NCI-H2029 treated with DMSO at 0.1 percent for 48 hours (cell line): ENCODE measurements at regions not wholly inside any gene's neighbourhood (a gene's known extent, or its start where the extent isn't known, plus 50 kb on each side); places are given as distances from the start of the nearest gene placed in this dataset.
"Not testable (repeated sequence)": the region's sequence is repeated elsewhere in the genome, so short reads cannot be mapped to it uniquely, and the experiment has no call there.

Experiments
- DNase-seq: peaks from one replicate; lab custom pipeline; 2025; lab: John Stamatoyannopoulos, UW

DNA sequence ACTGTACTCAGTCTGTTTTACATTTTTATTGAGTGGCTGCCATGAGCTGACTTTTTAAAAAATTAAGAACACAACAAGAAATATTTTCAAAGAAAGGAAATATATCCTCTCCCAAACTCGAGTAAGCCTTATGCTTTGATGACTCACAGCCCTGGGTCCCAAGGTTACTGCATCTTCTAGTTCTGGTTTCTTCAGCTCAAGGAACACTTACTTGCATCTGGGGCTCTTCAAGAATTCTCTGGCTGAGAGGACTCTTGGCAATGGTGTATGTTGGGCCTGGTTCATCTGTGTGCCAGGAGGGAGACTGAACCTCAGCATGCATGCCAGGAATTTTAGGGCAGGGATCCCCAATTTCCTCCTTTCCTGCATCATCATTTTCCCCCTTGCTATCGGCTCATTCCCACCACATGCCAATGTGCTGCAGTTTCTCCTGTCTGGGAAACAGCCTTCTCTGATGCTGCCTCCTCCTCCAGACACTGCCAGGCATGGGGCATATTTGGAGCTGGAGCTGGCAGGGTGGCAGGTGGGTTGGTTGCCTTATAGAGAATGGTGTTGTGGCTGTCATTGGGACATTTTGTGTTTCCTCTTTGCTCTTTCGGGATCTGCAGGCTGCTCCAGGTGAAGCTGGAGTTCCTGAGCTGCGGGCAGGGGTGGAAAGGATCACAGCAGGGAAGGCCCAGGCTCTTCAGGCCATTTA lies 192.2 kb upstream of the HS6ST1 start:
- no peak for DNase-seq

DNA sequence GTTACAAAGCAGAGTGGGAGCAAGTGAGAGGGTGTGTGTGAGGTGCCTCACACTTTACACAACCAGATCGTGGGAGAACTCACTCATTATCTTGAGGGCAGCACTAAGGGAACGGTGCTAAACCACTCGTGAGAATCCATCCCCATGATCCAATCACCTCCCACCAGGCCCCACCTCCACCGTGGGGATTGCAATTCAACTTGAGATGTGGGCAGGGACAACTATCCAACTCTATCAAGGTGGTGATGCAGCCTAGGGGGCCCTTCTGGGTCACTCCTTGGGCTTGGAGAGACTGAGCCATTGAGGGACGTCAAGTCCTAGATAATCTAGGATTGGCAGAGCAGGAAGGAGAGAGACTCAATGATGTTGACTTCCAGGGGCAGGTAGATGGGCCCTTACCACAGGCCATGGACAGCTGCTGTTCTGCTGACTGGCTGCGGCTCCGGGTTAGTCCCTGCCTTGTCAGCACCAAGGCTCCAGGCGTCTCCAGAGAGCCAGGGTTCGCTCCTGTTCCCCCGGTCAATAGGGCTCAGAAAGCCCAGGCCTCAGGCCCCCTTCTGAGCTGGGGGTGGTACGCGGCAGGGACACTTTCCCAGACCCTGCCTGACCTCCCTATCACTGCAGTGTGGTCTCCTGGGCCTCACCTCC lies 193.2 kb upstream of the HS6ST1 start:
- DNase-seq = no peak

DNA sequence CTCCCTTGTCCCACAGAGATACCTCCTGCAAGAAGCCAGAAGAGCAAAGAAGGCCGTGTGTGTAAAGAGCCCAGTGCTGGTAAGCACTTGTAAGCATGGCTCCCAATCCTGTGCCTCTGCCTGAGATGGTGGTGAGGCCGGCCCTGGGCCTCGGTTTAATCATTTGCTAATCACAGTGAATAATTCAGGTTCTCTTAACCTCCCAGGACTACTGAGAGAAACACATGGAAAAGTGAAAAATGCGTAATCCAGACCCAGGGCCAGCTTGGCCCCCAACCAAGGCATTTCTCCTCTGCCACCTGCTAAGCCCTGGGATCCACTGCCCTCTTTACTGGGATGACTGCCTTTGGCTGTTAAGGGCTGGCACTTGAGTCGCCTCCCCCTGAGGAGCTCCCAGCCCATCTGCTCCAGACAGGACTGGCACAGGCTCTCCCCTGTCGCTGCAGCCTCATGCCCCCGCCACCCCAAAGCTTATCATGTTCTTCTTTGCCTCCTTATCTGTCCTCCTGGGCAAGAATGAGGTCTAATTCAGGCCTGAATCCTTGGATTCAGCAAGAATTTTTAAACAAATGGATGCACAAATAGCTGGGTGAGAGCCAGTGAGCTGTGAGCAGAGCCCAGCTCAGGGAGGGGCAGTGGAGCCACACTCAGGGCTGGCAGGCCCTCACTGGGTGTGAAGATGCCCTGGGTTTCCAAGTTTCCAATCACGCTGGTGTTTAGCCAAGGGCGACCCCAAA lies 193.9 kb upstream of the HS6ST1 start:
- no peak for DNase-seq

DNA sequence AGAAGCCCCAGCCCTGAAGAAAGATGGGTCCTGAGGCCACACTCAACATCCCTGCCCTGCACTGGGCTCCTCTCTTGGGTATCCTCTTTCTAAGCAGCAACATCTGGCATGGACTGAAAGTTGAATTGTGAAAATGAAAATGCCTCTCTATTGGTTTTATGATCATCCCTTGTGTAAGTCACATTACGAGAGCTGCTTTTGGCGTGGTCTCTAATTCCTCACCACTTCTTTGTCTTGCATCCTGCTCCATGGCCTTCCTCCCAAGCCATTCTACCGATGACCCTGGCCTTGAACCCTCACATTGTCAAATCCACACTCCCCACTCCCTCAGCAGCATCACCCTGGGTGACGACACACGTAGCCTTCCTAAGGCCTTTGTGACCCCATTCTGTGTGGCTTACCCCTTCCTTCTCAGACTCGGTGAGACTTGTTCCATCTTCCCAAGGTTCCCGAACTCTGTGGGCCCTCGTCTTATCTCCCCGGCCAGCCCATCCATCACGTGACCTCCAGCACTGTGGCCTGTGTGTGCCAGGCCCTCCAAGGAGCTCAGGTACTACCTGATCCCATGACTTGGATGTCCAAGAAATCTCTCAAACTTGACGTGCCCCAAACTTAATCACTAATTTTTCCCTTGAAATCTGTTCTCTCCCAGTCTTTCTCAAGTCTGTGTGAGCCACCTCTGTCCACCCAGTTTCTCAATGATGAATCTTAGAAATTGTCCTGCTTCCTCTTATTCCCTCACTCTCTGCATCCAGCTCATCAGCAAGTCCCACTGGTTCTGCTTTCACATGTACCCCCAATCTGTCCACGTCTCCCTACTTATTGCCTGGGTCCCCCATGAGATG lies 194.7 kb upstream of the HS6ST1 start:
- no peak for DNase-seq

DNA sequence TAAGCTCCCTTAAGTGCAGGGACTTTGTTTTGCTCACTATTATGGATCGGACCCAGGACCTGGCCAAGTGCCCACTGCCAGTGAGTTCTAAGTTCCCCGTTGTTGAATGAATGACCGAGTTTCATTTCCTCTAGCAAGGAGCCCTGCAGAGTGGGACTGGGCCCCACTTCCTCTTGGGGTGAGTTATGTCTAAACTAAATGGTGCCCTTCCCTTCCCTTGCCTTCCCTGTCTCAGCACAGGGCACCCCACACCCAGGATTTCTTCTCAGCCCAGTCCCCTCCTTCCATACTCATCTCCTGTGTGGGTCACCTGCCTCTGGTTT lies 195.3 kb upstream of the HS6ST1 start:
- no peak for DNase-seq

DNA sequence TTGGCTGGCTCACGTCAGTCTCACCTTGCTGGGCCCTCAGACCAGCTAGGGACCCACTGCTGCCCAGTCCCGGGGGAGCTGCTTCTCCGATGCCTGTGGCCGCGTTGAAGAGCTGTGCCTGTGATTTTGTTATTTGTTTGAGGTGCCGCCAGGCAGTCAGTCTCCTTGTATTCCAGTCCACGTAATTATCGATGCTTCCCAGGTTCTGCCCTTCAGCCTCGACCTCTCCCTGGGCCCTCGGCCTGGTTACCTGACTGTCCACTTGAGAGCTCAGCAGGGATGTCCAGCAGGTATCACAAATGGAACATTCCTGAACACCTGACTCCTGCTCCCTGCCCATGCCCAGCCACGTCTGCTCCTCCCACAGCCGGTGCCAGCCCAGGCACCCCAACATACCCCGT lies 195.9 kb upstream of the HS6ST1 start:
- DNase-seq = no peak

DNA sequence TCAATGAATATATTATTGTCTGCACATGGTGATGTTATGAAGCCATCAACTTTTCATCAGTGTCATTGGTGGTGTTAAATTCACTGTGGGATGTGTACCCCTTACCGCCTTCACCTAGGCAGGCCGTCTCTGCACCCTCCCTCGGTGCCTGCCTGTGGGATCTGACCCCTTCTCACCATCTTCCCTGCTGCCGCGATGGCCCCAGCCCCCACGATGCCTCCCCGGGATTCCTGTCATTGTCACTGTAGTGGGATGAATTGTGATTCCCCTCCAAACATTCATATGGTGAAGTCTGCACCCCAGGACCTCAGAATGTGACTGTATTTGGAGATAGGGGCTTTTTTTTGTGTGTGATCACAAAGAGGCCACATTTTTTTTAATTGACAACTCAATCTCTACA lies 198.3 kb upstream of the HS6ST1 start:
- no peak for DNase-seq

DNA sequence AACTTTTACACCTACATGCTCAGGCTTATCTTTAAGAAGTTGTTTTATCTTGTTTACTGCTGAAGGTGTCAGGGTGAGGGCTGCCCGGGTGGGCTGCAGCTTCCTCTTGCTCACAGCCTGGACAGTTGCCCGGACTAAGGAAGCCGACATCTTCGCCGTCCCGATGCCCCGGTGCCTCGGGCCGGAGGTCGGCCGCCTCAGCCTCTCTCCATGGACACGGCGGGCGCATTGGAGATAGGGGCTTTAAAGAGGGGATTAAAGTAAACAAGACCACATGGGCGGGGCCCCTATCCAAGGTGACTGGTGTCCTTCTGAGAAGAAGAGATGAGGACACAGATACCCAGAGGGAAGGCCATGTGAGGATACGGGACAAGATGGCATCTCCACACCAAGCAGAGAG lies 200.4 kb upstream of the HS6ST1 start:
- not testable (repeated sequence) for DNase-seq

DNA sequence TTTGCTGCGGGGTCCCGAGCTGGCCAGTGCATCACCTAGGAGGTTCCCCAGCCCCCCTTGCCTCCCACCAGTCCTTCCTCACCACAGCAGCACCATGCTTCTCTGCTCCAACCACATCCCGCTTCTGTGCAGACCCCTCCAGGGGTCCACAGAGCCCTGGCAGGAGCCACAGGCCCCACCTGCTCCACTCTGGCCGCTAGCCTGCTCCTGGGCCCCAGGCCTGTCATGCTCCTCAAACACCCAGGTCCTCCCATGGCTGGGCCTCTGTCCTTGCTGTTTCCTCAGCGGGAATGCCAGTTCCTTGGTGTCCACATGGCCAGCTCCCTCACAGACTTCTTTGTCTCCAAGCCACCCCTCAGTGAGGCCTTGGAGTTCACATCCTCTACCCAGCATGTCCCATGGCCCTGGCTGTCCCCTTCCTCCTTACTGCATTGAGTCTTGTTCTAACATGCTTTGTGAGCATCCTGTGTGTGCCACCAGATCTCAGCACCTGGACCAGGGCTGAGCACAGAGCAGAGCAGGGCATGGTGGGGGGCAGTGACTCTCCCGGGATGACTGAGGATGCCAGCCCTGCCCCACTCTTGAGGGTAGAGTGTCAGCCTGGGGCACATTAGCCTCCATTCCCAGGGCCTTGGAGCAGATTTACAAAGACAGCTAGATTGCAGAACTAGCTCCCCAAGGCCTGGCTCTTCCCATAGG lies 201.0 kb upstream of the HS6ST1 start:
- DNase-seq = no peak

DNA sequence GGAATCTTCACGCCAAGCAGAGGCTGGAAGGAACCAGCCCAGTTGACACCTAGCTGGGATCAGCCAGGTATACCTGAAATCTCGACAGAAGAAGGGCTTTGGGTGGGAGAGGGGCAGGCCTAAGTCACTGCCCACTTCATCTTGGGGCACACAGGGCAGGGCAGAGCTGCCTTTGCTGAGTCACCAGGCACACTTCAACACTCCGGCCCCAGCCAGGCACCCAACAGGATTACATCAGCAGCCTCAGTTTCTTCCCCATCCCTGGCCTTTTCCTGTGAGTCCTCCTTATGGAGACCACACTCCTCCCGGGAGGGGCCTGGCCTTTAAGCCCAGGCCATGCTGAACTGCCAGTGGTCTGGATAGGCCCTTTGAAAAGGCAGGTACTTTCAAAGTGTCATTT lies 201.7 kb upstream of the HS6ST1 start:
- DNase-seq = no peak

DNA sequence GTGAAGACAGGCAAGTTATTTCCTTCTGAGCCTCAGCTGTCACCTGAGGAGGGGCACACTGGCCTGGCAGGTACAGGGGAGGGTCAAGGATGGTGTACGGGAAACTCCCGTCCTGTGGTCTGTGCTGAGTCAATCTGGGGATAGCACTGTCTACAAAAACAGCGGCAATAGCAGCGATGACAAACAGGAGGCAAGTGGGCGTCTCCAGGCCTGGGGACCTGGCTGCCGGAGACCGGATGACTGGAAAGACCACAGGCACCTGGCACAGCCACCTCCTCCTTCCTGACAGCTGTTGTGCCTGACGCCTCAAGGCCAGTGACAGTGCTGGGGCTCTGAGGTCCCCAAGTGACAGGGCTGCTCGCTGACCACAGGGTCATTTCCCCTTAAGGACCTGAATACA lies 202.1 kb upstream of the HS6ST1 start:
- DNase-seq = no peak

DNA sequence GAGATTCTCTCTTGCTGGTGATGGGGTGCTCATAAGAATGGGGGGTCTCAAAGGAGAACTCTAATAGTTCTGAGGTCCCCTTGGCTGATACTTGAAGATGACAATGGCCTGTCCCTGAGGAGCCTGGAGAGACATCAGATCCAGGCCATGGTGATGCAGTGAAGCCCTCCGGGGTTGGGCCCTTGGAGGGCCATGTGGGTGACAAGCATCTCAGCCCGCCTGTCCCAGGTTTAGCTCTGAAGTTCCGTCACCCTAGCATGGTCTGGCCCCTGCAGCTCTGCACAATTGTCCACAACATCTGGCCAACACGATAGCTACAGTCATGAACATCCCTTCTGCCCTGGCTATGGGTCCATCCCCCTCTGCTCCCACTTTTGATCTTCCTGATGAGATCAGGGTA lies 202.8 kb upstream of the HS6ST1 start:
- no peak for DNase-seq

DNA sequence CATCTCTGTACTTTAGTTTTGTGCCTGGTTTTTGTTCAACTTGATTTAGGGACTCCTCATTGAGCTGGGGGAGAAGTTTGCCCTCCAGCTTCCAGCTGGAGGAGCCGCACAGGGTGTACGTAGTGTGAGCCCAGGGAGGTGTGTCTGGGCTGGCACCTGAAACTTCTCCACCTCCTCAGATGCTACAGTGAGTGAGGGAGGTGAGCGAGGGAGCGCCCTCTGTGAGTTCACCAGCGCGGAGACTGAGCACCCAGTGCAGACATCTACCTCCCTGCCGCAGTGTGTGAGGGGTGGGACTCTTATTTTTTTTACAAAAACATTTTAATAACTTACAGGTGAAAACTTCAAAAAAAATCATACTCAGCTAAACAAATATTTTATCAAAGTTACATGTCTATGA lies 204.2 kb upstream of the HS6ST1 start:
- no peak for DNase-seq

DNA sequence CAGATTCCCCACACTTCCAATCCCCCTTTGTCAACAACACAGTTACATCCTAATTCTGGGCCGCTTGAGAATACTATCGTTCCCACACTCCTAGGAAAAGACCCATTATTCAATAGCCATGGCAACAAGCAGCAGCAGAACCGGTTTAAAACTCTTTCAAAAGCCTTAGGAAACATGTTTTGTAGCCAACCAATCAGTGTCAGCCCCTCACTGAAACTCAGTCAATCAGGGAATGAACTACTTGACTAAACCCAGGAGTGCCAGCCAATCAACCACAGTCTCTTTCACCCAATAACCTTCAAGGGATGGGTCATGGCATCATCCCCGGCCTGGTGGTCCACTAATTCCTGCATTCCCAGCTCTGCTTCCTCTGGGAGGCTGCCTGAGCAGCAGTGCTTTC lies 204.8 kb upstream of the HS6ST1 start:
- no peak for DNase-seq

DNA sequence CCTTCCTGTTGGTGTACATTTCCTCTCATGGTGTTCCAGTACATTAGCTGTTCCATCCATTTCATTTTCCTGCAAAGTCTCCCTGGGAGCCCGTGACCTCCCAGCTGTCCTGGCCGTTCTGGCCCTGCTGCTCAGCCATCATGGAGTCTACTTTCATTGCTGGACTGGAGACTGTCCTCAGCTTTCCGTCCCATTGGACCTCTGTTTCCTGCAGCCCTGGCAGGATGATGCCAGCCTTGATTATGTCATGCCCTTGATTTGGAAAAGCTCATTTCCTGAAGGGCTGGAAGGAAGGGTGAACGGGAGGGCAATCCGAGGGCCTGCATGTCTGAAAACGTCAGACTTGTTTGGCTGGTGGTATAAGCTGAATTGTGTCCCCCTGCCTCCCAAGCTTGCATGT lies 205.5 kb upstream of the HS6ST1 start:
- no peak for DNase-seq

DNA sequence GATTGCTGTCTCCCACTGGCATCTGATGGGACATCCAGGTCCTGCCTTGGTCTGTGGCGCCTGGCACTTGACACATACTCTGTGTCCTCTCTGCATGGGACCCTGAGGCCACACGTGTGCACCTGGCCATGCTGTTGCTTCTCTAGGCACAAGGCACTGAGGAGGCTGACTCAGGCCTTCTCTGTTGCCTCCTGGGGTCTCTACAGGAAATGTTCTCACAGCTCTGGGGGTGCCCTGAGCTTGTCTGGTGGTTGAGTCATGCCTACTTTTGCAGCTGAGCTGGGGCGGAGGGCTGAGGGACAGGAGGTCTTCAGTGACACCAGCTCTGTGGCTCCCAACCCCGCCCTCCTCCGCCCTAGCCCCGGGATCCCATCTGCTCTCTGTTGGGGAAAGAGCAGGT lies 207.0 kb upstream of the HS6ST1 start:
- no peak for DNase-seq

DNA sequence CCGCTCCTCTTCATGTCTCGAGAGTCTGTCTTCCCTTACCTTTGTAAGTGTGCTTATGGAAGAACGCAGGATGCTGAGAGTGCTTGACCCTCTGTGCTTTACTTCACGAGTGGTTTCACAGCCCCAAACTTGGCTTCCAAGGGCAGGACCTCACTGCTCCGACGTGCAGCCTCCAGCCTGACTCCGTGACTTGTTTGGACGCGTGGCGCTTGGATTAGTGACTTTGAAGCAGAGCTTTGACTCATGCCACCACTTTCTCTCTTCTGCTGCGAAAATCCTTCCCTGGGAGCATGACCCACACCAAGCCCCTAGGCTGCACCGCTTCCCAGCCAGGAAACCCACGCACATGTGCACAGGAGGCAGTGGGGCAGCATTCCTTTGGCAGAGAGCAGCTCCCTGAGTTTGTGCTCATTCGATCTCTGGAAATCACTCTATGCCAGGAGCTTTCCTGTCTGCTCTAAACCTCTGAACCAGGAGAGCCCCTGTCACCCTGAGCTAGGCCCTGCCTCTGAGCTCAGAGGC lies 207.8 kb upstream of the HS6ST1 start:
- no peak for DNase-seq

DNA sequence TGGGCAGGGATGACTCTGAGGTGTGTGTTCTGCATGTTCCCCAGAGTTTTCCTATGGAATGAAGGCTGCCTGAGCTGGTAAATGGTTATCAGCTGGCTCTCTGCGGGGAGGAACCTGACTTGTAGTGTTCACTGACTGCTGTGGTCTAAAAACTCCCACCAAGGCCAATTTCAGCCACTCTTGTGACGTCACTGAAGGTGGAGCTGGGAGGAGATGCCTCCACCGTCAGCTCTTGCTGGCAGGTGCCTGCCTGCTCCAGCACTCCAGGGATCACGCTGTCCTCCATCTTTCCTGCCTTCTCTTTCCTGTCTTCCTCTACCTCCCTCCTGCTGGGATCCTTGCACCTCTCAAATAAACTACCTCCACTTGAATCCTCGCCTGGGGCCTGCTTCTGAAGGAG lies 209.5 kb upstream of the HS6ST1 start:
- no peak for DNase-seq

DNA sequence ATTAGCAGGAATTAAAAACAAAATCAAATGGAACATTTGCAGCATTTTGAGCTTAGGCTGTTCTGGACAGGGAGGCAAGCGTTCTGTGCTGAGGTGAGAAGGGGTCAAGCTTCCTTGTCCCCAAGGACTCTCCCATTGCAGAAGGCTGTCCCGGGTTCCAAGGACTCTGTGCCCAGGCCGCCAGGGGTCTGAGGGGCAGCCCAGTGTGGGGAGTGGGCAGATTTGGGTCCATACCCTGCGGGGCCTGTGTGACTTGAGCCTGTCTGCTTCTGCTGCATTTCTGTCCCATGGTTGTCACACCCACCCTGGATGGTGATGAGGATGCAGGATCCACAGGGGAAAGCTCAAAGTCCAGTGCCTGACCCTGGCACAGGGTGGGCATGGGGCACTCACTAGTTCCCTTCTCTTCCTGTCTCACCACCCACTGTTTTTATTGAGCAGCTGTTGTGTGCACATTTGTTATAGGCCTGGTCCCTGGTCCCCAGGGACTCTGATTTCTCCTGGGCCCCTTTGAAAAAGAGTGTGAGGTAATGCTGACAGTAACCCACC lies 211.4 kb upstream of the HS6ST1 start:
- no peak for DNase-seq

DNA sequence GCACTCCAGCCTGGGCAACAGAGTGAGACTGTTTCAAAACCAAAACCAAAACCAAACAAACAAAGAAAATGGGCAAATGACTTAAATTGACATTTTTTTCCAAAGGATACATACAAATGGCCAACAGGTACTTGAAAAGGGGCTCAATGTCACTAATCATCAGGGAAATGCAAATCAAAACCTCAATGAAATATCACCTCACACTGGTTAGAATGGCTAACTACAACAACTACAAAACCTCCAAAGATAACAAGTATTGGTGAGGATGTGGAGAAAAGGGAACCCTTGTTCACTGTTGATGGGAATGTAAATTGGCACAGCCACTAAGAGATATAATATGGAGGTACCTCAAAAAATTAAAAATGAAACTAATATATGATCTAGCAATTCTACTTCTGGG lies 213.2 kb upstream of the HS6ST1 start:
- no peak for DNase-seq

DNA sequence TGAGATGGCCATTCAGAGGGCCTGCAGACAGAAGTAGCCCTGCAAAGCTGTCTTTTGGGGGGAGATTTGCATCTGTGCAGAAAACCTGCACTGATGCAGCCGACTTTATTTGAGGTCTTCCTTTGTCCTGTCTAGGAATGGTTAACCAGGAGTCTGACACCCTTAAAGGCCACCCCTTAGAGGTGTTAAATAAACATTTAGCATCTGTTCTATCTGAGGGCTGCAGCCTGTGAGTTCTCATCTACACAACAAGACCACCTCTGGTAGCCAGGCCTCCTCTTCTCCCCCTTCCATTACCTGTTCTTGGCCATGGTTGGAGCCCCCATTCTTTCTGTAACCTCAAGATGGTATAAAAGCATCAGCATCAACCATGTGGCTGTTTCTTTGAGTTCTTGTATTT lies 214.4 kb upstream of the HS6ST1 start:
- DNase-seq = no peak
